ENCODE measurements at regions not wholly inside any gene's neighbourhood (a gene's known extent, or its start where the extent isn't known, plus 50 kb on each side); places are given as distances from the start of the nearest gene placed in this dataset.

DNA sequence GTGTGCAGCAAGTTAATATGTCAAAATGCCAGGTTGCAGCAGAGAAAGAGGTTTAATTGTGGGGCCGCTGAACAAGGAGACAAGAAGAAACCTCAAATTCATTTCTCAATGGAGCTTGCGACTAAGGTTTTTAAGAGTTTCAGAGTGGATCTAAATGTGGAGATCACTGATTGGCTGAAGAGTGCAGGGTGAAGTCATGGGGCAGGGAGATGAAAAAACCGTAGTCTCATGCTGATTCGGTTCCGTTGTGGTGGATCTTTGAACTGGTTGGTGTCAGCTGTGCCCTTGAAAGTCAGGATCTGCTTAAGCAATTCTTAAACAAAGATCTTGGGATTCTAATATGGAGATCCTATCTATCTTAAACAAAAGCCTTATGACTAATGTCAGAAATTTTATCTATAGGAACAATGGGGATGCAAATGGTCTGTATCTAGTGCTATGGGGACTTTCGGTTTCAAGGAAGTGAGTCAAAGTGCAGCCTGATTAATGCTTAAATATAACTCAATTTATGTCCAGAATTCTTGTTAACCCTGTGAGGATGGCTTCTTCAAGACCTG lies 173.9 kb upstream of the CENPE start:
- in situ Hi-C loops (cut with HindIII; ENCODE audit: low sequenced_read_pairs): no loop called here
- no peak overlapping the region for H3K4me3 ChIP-seq (ENCODE audit: low read depth, low read length)
- no peak for TF ChIP-seq CTCF (IDR thresholded peaks at IDR 0.05; ENCODE audit: low read depth, low read length, missing control alignments)
- DNase-seq (ENCODE audit: low read depth): no peak

DNA sequence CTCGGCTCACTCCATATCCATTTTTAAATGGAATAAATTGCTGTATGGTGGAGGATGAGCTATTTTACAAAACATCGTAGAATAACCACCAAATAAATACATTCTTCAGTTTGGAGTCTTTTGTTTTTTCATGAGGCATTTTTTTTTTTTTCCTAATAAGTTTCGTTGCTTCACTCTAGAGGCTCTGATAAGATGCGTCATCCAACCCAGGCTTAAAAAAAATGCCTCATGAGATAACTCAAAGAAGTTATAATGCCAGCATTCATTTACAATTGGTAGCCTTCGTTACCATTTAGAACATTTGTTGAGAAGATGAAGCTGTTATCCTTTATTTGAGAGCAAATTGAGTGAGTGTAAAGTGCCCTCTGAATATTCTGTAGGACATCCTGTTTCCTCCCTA lies 172.2 kb upstream of the CENPE start:
- TF ChIP-seq CTCF (IDR thresholded peaks at IDR 0.05; ENCODE audit: low read depth, low read length, missing control alignments): no peak
- in situ Hi-C loops (cut with HindIII; ENCODE audit: low sequenced_read_pairs): no loop called here
- DNase-seq (ENCODE audit: low read depth): no peak
- H3K4me3 ChIP-seq (ENCODE audit: low read depth, low read length): no peak overlapping the region

GRCh38 chr4:103365285-103365684 lies 167.1 kb upstream of the CENPE start:
- no peak overlapping the region for H3K4me3 ChIP-seq (ENCODE audit: low read depth, low read length)
- no peak for DNase-seq (ENCODE audit: low read depth)
- in situ Hi-C loops (cut with HindIII; ENCODE audit: low sequenced_read_pairs): no loop called here
- no peak for TF ChIP-seq CTCF (IDR thresholded peaks at IDR 0.05; ENCODE audit: low read depth, low read length, missing control alignments)

- no peak for DNase-seq (ENCODE audit: low read depth)
- in situ Hi-C loops (cut with HindIII; ENCODE audit: low sequenced_read_pairs): no loop called here
- H3K4me3 ChIP-seq (ENCODE audit: low read depth, low read length): no peak overlapping the region
- no peak for TF ChIP-seq CTCF (IDR thresholded peaks at IDR 0.05; ENCODE audit: low read depth, low read length, missing control alignments)
These were observed 165.9 kb upstream of the CENPE start for GRCh38 chr4:103364083-103364482.

DNA sequence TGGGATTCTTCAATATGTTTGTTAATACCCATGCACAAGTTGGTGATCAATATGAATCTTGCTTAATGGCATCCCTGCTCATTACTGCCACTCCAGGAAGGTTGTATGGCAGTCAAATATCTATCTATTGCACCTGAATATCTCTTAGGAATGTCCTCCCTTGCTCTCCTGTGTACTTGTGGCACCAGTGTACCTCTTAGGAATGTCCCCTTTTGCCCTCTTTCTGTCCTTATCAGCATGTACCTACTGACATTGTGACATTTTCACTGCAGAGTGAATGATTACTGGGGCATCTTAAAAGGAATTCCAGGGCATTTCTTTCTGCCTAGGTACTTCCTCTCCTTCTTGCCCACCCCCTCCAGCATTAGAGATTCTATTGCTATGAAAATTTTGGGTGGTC lies 163.8 kb upstream of the CENPE start:
- no peak for TF ChIP-seq CTCF (IDR thresholded peaks at IDR 0.05; ENCODE audit: low read depth, low read length, missing control alignments)
- no peak for DNase-seq (ENCODE audit: low read depth)
- in situ Hi-C loops (cut with HindIII; ENCODE audit: low sequenced_read_pairs): no loop called here

DNA sequence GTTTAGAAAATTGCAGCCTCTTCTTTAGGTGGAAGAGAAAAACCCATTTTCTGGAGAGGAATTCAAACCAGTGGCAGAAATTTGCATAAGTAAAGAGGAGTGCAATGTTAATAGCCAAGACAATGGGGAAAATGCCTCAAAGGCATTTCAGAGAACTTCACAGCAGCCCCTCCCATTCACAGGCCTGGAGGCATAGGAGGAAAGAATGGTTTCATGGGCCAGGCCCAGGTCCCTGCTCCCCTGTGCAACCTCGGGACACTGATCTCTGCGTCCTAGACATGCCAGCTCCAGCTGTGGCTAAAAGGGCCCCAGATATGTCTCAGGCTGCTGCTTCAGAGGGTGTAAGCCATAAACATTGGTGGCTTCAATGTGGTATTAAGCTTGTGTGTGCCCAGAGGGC lies 161.8 kb upstream of the CENPE start:
- no peak for DNase-seq (ENCODE audit: low read depth)
- in situ Hi-C loops (cut with HindIII; ENCODE audit: low sequenced_read_pairs): no loop called here
- TF ChIP-seq CTCF (IDR thresholded peaks at IDR 0.05; ENCODE audit: low read depth, low read length, missing control alignments): no peak
- H3K4me3 ChIP-seq (ENCODE audit: low read depth, low read length): no peak overlapping the region

More for the DNA sequence above, 163.8 kb upstream of the CENPE start:
- H3K4me3 ChIP-seq (ENCODE audit: low read depth, low read length): no peak overlapping the region

GRCh38 chr4:103354006-103354405 lies 155.9 kb upstream of the CENPE start:
- DNase-seq (ENCODE audit: low read depth): no peak
- TF ChIP-seq CTCF (IDR thresholded peaks at IDR 0.05; ENCODE audit: low read depth, low read length, missing control alignments): no peak
- in situ Hi-C loops (cut with HindIII; ENCODE audit: low sequenced_read_pairs): no loop called here
- H3K4me3 ChIP-seq (ENCODE audit: low read depth, low read length): no peak overlapping the region

Measured in astrocyte of the cerebellum (primary cell).